GM12873 (cell line): ENCODE measurements at regions not wholly inside any gene's neighbourhood (a gene's known extent, or its start where the extent isn't known, plus 50 kb on each side); places are given as distances from the start of the nearest gene placed in this dataset.

Experiments used
- TF ChIP-seq, protein P1 (sequence below): IDR thresholded peaks from 2 replicates; pipeline ENCODE4 v1.5.1; 2012; ENCODE audit warnings: low read depth, mild to moderate bottlenecking, moderate library complexity, low read length, control low read depth; ENCODE audit not compliant: insufficient read depth; ENCODE audit errors: missing control alignments

DNA sequence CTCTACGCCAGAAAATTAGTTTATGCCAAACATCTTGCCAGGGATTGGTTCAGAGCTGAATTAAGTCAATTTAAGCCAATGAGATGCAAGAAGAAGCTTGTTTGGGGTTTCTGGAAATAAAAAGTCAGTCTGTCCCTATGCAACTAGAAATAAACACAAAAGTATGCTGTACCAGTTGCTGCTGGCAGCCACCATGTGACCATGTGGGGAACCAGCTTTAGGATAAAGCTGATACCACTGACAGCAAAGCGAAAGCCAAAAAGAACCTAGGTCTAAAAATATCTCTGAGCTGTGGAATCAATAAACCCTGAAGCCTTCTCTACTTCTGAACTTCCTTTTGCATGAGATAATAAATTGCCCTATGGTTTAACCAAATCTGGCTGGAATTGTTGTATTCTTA is 181.8 kb upstream of the PARD3B start:
- TF ChIP-seq, protein P1, sequence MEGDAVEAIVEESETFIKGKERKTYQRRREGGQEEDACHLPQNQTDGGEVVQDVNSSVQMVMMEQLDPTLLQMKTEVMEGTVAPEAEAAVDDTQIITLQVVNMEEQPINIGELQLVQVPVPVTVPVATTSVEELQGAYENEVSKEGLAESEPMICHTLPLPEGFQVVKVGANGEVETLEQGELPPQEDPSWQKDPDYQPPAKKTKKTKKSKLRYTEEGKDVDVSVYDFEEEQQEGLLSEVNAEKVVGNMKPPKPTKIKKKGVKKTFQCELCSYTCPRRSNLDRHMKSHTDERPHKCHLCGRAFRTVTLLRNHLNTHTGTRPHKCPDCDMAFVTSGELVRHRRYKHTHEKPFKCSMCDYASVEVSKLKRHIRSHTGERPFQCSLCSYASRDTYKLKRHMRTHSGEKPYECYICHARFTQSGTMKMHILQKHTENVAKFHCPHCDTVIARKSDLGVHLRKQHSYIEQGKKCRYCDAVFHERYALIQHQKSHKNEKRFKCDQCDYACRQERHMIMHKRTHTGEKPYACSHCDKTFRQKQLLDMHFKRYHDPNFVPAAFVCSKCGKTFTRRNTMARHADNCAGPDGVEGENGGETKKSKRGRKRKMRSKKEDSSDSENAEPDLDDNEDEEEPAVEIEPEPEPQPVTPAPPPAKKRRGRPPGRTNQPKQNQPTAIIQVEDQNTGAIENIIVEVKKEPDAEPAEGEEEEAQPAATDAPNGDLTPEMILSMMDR = no peak

DNA sequence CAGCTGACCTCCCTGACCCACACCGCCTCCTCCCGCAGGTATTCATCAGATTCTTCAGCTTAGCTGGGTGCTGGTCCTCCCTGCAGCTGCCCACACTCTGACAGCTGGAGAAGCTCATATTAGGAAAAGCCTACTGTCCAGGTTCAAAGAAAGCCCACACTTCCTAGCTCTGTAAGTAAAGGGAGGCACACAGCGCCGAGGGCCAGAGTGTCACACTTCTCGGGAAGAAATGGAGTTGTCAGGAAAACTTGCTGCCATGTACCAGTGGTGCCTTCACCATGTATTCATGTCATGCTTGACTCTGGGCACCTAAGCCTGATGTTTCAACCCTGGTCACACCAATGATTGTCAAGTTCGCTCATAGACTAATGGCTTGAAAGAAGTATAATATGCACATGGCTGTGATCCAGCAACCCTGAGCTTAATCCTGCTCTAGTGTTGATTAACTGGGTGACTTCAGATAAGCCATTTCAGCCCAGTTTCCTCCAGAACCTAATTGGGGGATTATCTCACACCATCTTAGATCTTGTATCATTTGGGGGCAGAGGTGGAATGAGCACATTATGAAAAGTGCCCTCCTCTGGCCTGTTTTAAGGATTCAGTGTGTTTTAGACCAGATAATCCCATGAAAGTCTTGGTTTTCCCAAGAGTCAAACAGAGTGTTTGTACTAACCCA is 180.3 kb upstream of the PARD3B start:
- TF ChIP-seq, protein P1 = no peak

DNA sequence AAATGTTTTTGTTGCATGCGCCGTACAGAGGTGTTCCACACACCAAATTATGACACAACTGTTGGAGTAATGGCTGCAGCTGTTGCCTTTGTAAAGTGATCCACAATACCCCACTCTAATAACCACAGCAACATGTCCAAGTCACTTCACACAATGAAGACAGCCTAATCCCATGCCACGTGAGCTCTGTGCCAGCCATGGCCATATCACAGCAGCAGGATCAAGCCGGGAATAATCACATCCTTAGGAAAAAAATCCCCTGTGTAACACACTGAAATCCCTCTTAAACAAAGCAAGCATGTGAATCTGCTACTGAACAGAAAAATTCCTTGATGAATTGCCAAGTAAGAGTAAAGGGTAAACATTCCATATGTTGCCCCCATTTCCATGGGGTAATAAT is 179.5 kb upstream of the PARD3B start:
- TF ChIP-seq, protein P1 = no peak

DNA sequence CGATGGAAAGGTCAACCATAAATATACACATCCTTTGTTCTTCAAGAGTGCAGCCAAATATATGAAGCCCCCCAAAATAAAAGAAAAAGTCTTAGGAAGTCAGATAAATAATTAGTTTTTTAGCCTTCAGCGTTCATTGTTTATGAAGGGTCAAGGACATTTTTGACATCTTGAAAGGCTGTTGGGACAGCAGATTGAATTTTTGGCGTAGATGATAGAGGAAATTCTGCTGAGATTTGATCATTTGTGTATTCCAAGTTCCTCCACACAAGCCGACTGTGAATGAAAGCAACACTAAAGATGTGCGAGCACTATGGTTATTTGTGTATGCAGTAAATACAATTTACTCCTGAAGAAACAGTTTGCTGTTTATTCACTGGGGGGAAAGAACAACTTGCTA is 177.8 kb upstream of the PARD3B start:
- TF ChIP-seq, protein P1 = no peak

DNA sequence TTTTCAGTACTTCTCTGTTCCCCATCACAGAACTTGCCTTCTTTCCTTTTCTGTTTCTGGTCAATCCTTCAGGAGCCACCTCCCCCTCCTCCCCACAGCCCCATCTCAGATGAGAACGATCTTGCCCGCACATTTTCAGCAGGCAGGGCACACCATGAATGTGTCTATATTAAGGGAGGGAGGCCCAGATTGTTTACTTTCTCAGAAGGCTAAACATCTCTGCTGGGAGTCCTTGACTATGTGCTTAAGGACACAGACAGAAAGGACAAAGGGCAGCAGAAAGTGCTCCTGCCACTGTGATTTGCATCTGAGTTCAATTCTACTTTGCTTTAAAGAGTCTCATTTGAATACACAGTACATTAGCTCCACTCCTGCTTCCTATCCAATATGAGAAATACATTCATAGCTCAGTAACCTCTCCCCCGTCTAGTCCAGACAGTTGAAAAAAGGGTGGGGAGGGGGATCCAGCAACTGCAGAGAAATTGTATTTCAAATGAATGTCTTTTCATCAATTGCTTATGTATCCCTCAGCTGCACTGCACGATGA is 175.0 kb upstream of the PARD3B start:
- TF ChIP-seq, protein P1 = no peak

DNA sequence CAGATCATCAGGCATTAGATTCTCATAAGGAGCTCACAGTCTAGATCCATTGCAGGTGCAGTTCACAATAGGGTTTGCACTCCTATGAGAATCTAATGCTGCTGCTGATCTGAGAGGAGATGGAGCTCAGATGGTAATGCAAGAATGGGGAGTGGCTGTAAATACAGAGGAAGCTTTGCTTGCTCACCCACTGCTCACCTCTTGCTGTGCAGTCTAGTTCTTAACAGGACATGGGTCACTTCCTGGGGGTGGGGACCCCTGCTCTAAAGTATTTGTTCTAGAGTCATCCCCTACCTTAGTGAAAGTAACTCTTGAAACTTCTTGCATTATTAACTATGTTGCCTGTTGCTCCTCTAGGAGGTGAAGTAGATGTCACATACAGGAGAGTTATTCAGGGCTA is 171.3 kb upstream of the PARD3B start:
- TF ChIP-seq, protein P1 = no peak

DNA sequence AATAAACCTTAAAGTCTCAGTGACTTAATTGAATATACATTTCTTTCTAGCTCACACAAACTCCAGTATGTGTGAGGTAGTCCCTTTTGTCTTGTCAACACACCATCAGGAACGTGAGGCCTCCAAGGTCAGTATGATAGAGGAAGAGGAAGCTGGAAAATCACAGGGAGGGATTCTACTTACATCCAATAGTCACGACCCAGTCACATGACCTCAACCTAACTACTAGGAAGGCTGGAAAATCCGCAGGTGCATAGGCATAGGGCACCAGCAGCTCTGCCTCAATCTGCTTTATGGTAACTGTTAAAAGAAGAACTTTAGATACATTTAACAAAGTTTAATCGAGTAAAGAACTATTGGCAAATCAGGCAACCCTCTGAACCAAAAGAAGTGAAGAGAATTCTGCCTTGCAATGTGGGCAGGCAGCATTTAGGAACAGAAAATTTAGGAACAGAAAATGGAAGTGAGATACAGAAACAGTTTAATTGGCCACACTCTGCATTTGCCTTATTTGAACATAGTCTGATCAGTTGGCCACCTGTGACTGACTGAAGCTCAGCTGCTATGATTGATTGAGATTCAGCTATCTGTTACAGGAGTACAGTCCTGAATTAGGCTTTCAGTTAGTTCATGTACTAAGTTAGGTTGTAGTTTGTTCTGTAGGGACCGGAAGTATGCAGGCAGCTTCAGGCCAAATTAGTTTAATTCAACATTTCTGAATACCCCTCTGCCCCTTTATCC is 165.0 kb upstream of the PARD3B start:
- TF ChIP-seq, protein P1 = no peak
